Vagina (tissue), 2 donors: ENCODE measurements at regions not wholly inside any gene's neighbourhood (a gene's known extent, or its start where the extent isn't known, plus 50 kb on each side); places are given as distances from the start of the nearest gene placed in this dataset.

ENCODE experiments used
- CTCF ChIP-seq, 3 experiments: fragments of 450-650 bp in 2 of 3; fragments of 200-600 bp in 1 of 3; sonication (generic) in 1 of 3; IDR thresholded peaks; one replicate each; pipeline ENCODE4 v1.5.1; 2017 to 2019; ENCODE audit warnings: antibody characterized with exemption in 3 of 3, mild to moderate bottlenecking in 2 of 3, moderate library complexity in 2 of 3
- POLR2A ChIP-seq, 2 donors: fragments of 450-650 bp; IDR thresholded peaks; one replicate each; pipeline ENCODE4 v1.6.1; 2017; ENCODE audit warnings: antibody characterized with exemption in 2 of 2, mild to moderate bottlenecking in 2 of 2, moderate library complexity in 2 of 2

GRCh38 chr3:139248593-139249255 is 95.1 kb upstream of the MRPS22 start:
- TF ChIP-seq POLR2A (IDR thresholded peaks at IDR 0.05): no peak
- no peak for TF ChIP-seq CTCF (IDR thresholded peaks at IDR 0.05)
